ENCODE measurements at regions not wholly inside any gene's neighbourhood (a gene's known extent, or its start where the extent isn't known, plus 50 kb on each side); places are given as distances from the start of the nearest gene placed in this dataset.

DNA sequence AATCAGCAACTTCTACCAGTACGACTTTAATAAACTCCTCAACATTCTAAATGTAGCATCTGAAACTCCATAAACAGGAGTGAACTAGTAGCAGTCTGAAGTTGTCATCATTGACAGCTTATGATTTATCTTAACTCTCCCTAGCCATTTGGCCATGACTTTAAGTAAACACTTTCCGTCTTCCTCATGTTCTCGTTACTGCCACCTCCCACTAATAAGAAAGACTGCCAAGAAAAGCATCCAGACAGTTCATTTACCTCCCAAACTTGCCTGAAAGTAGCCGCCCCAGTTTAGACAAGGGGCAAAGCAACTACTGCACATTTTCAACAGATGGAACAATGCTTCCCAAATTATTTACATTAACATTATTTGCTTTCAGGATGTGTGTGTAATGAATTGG is 287.5 kb downstream of the OSR1 start:
- TF ChIP-seq, protein P1, sequence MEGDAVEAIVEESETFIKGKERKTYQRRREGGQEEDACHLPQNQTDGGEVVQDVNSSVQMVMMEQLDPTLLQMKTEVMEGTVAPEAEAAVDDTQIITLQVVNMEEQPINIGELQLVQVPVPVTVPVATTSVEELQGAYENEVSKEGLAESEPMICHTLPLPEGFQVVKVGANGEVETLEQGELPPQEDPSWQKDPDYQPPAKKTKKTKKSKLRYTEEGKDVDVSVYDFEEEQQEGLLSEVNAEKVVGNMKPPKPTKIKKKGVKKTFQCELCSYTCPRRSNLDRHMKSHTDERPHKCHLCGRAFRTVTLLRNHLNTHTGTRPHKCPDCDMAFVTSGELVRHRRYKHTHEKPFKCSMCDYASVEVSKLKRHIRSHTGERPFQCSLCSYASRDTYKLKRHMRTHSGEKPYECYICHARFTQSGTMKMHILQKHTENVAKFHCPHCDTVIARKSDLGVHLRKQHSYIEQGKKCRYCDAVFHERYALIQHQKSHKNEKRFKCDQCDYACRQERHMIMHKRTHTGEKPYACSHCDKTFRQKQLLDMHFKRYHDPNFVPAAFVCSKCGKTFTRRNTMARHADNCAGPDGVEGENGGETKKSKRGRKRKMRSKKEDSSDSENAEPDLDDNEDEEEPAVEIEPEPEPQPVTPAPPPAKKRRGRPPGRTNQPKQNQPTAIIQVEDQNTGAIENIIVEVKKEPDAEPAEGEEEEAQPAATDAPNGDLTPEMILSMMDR (IDR thresholded peaks at IDR 0.05; ENCODE audit: extremely low read depth, insufficient read depth, missing control alignments) = no peak
- no peak for DNase-seq (ENCODE audit: low spot score)
- in situ Hi-C loops (cut with MboI; ENCODE audit: low pct_unique_long_range_greater_than_20kb, low sequenced_read_pairs, unreplicated experiment) = no loop called here

DNA sequence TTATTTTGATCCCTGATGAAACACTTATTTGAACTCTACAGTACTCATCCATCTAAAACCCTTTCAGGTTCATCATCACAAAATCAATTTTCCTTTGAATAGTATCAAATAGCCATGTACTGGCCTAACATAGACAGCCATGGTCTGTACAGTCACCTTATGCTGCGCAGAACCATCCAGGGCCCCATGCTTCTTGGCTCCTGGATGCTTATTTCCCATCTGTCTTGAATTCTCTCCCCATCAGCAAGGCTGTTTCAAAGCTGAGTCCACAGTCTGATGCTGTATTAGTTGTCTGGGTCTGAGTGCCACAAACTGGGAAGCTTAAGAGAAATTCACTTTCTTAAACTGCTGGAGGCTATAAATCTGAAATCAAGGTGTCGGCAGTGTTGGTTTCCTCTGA is 290.2 kb downstream of the OSR1 start:
- DNase-seq (ENCODE audit: low spot score) = no peak
- TF ChIP-seq, protein P1 (IDR thresholded peaks at IDR 0.05; ENCODE audit: extremely low read depth, insufficient read depth, missing control alignments) = no peak
- in situ Hi-C loops (cut with MboI; ENCODE audit: low pct_unique_long_range_greater_than_20kb, low sequenced_read_pairs, unreplicated experiment) = no loop called here

DNA sequence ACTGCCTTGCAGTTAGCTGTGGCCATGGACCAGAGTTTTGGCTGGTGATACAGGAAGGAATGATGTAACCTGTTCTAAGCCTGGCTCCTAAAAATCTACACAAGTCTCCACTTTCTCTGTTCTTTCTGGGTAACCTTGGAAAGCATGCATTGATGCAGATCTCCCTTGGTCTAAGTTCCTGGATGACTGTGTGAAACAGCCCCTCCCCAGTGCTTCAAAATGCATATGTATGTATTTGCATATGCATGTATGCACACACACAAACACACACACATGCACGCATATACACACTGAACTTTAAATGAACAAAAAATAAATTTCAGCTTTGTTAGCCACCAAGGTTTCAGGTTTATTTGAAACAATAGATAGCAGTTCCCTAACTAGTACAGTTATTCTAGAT is 296.1 kb downstream of the OSR1 start:
- TF ChIP-seq, protein P1 (IDR thresholded peaks at IDR 0.05; ENCODE audit: extremely low read depth, insufficient read depth, missing control alignments) = no peak
- in situ Hi-C loops (cut with MboI; ENCODE audit: low pct_unique_long_range_greater_than_20kb, low sequenced_read_pairs, unreplicated experiment) = no loop called here
- no peak for DNase-seq (ENCODE audit: low spot score)

DNA sequence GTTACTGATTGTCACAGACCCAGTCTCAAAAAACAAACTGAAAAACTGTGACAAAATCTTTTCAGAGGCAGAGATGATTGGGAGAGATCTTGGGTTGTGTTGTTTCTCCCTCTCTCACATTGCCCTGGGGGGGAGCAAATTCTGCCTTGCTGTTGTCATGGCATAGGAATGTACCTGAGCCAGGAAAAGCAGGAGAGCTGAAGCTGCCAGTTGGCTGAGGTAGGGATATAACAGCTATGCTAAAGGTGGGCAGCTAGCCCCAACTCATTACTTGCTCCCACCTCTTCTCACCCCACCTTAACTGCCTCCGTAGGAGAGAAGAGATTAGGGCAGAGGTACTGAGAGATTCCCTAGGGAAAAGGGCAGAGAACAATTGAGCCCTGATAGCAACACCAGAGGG is 299.3 kb downstream of the OSR1 start:
- no peak for DNase-seq (ENCODE audit: low spot score)
- TF ChIP-seq, protein P1 (IDR thresholded peaks at IDR 0.05; ENCODE audit: extremely low read depth, insufficient read depth, missing control alignments) = no peak
- in situ Hi-C loops (cut with MboI; ENCODE audit: low pct_unique_long_range_greater_than_20kb, low sequenced_read_pairs, unreplicated experiment) = no loop called here

DNA sequence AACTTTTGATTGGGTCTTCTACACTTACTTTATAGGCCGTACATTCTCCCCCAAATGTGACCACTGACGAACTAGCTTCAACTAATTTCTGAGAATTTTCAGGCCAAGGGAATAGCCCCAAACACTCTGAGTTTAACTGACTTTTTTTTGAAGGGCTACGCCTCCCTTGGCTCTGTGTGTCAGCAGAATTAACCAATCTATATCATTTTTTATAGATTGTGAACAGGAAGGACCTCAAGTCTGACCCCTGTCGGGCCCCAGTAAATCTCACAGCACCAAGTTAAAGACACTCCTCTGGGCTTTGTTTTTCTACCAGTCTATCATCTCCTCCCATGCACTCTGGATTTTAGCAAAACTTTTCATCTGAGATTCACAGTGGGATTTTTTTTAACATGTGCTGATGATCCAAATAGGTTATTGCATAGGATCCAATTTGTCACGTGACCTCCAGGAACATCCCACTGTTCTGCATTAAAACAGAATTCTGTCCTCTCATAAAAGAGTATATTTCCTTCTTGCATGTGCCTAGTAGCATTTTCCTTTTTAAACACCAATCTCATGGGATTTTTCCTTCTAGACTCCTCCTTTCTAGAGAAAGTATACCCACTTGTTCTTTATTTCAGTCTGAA is 307.1 kb downstream of the OSR1 start:
- no peak for DNase-seq (ENCODE audit: low spot score)
- TF ChIP-seq, protein P1 (IDR thresholded peaks at IDR 0.05; ENCODE audit: extremely low read depth, insufficient read depth, missing control alignments) = no peak
- in situ Hi-C loops (cut with MboI; ENCODE audit: low pct_unique_long_range_greater_than_20kb, low sequenced_read_pairs, unreplicated experiment) = no loop called here

DNA sequence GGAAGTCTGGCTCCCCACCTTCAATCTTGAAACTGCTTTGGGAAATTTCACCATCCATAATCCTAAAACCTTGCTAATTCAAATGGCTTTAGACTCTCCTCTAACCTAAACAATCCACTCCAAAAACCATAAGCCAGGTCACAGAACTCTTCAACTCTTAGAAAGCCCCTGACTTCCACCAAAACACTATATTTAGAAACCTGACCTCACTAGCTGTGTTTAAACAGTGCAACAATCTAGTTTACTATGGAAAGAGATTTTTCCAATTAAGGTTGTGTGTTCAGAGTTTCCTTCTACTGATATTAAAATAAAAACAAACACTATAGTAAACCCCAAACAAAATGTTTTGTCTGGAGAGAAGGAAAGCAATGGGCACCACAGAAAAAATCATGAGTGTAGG is 308.1 kb downstream of the OSR1 start:
- TF ChIP-seq, protein P1 (IDR thresholded peaks at IDR 0.05; ENCODE audit: extremely low read depth, insufficient read depth, missing control alignments) = no peak

More for the DNA sequence above, 308.1 kb downstream of the OSR1 start:
- in situ Hi-C loops (cut with MboI; ENCODE audit: low pct_unique_long_range_greater_than_20kb, low sequenced_read_pairs, unreplicated experiment) = no loop called here
- DNase-seq (ENCODE audit: low spot score) = no peak
